Neuronal stem cell (in vitro differentiated cells): ENCODE measurements at regions not wholly inside any gene's neighbourhood (a gene's known extent, or its start where the extent isn't known, plus 50 kb on each side); places are given as distances from the start of the nearest gene placed in this dataset.

ENCODE experiments used
- DNase-seq: peaks from one replicate; pipeline ENCODE4 v3.0.0-alpha.2; 2013; ENCODE audit warnings: low spot score
- H2AFZ ChIP-seq: one replicate; pipeline ENCODE4 v1.6.1; 2013; ENCODE audit warnings: mild to moderate bottlenecking, low read length, inconsistent platforms
- H2AK5ac ChIP-seq: 2 replicates; pipeline ENCODE4 v1.6.1; 2013; ENCODE audit warnings: low read depth, mild to moderate bottlenecking, inconsistent platforms, low read length, moderate library complexity, mixed read lengths
- H2BK120ac ChIP-seq: 2 replicates; pipeline ENCODE4 v1.6.1; 2013; ENCODE audit warnings: low read depth, mild to moderate bottlenecking, inconsistent platforms, low read length, moderate library complexity, mixed read lengths
- H2BK12ac ChIP-seq: one replicate; pipeline ENCODE4 v1.6.1; 2013; ENCODE audit warnings: low read length, inconsistent platforms
- H2BK15ac ChIP-seq: 2 replicates; pipeline ENCODE4 v1.6.1; 2013; ENCODE audit warnings: mild to moderate bottlenecking, low read length, inconsistent platforms, mixed read lengths
- H2BK5ac ChIP-seq: one replicate; pipeline ENCODE4 v1.6.1; 2013; ENCODE audit warnings: inconsistent platforms, mild to moderate bottlenecking, low read length, moderate library complexity
- H3K14ac ChIP-seq: one replicate; pipeline ENCODE4 v1.6.1; 2013; ENCODE audit warnings: low read length, inconsistent platforms
- H3K18ac ChIP-seq: 2 replicates; pipeline ENCODE4 v1.6.1; 2013; ENCODE audit warnings: low read length, inconsistent platforms
- H3K23ac ChIP-seq: 2 replicates; pipeline ENCODE4 v1.6.1; 2013; ENCODE audit warnings: low read depth, mild to moderate bottlenecking, mixed read lengths, low read length, inconsistent platforms; ENCODE audit not compliant: poor library complexity
- H3K27ac ChIP-seq: replicated peaks from 3 replicates; pipeline ENCODE4 v1.5.1; 2013; ENCODE audit warnings: low read length, inconsistent platforms
- H3K27me3 ChIP-seq, 3 experiments: 2 replicates each; pipeline ENCODE4 v1.6.1; 2013; ENCODE audit warnings: low read length in 3 of 3, mild to moderate bottlenecking in 2 of 3, inconsistent platforms in 1 of 3, low read depth in 1 of 3, mixed read lengths in 1 of 3, moderate library complexity in 1 of 3; ENCODE audit not compliant: control insufficient read depth in 3 of 3, insufficient read depth in 3 of 3
- H3K36me3 ChIP-seq, 2 donors: replicated peaks in 1 of 2; 2 replicates each; pipeline ENCODE4 v1.6.1; 2013; ENCODE audit warnings: low read length in 2 of 2; ENCODE audit not compliant: control insufficient read depth in 2 of 2, insufficient read depth in 2 of 2
- H3K4ac ChIP-seq: 2 replicates; pipeline ENCODE4 v1.6.1; 2013; ENCODE audit warnings: inconsistent platforms, mild to moderate bottlenecking, low read length, moderate library complexity
- H3K4me1 ChIP-seq, 2 donors: 1 replicate in 1 of 2; 2 replicates in 1 of 2; pipeline ENCODE4 v1.6.1; 2013; ENCODE audit warnings: low read length in 2 of 2, low read depth in 1 of 2; ENCODE audit not compliant: control insufficient read depth in 2 of 2, insufficient read depth in 1 of 2
- H3K4me2 ChIP-seq: one replicate; pipeline ENCODE4 v1.6.1; 2013; ENCODE audit warnings: mild to moderate bottlenecking, low read length, inconsistent platforms; ENCODE audit not compliant: insufficient read depth, poor library complexity, severe bottlenecking
- H3K4me3 ChIP-seq, 2 donors: 2 replicates each; pipeline ENCODE4 v1.5.1; 2013; ENCODE audit warnings: low read length in 2 of 2, mild to moderate bottlenecking in 2 of 2, inconsistent platforms in 1 of 2, moderate library complexity in 1 of 2
- H3K79me1 ChIP-seq: one replicate; pipeline ENCODE4 v1.6.1; 2013; ENCODE audit warnings: low read depth, mild to moderate bottlenecking, inconsistent platforms, low read length, moderate library complexity
- H3K9ac ChIP-seq: one replicate; pipeline ENCODE4 v1.6.1; 2013; ENCODE audit warnings: mild to moderate bottlenecking, low read depth, low read length, inconsistent platforms; ENCODE audit not compliant: poor library complexity
- H3K9me3 ChIP-seq, 2 donors: replicated peaks in 1 of 2; 2 replicates each; pipeline versions ENCODE3 to v1.6.1; 2013; ENCODE audit warnings: low read length in 2 of 2, mild to moderate bottlenecking in 2 of 2, inconsistent platforms in 1 of 2, low read depth in 1 of 2, mixed read lengths in 1 of 2, moderate library complexity in 1 of 2; ENCODE audit not compliant: control insufficient read depth in 2 of 2, insufficient read depth in 1 of 2
- H4K8ac ChIP-seq: one replicate; pipeline ENCODE4 v1.6.1; 2013; ENCODE audit warnings: low read depth, mild to moderate bottlenecking, inconsistent platforms, low read length, moderate library complexity
- H4K91ac ChIP-seq: one replicate; pipeline ENCODE4 v1.6.1; 2013; ENCODE audit warnings: low read length, low read depth, mild to moderate bottlenecking, inconsistent platforms; ENCODE audit not compliant: poor library complexity
- WGBS, 2 donors: extraction: QIAGEN DNeasy Blood & Tissue Kit; methylation state at CpG; one replicate each; pipeline ENCODE4 v1.1.7; 2013; ENCODE audit warnings: missing lambda C conversion rate in 2 of 2, mixed read lengths in 1 of 2; ENCODE audit not compliant: insufficient read length in 2 of 2, insufficient replicate concordance in 1 of 2; ENCODE audit errors: extremely low coverage in 2 of 2; 5-methylcytosine and 5-hydroxymethylcytosine counted together

DNA sequence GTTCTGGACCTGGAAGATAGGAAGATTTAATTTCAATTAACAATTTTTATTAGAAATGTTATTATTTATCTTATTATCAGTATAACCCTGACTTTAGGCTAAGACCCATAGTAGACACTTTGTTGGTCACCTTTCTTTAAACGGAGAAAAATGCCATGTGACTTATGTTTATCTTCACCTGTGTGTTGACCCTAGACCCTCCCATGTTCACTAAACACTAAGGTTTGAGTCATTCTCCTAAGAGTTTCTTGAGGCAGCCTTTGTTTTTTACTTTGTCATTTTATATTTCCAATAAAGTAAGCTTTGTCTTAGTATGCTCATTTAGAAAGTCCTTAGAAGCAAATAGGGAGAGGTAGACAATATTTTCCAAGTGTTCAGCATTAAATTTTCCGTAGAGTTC is 771.7 kb downstream of the METTL15 start:
- Histone ChIP-seq H2BK15ac (no peak overlapping the region), H3K9ac (no peak overlapping the region), H3K79me1 (no peaks in the 10 kb centered on the region), H3K18ac (no peak overlapping the region), H2AFZ (no peak overlapping the region), H3K14ac (no peak overlapping the region), H2BK5ac (no peak overlapping the region), H3K4me1 (no peaks in the 10 kb centered on the region), H3K4me2 (no peak overlapping the region), H3K4me3 (no peak overlapping the region), H2BK120ac (no peak overlapping the region), H2AK5ac (no peak overlapping the region), H2BK12ac (no peak overlapping the region), H3K27ac (no peak overlapping the region), H3K27me3 (no peaks in the 10 kb centered on the region), H4K8ac (no peak overlapping the region), H3K23ac (no peak overlapping the region), H3K36me3 (no peaks in the 10 kb centered on the region), H4K91ac (no peak overlapping the region), H3K4ac (no peak overlapping the region), H3K9me3 (no peaks in the 10 kb centered on the region)
- no CpG with 5 or more reads among the region's 2 CpGs for WGBS, 2 donors
- no peak for DNase-seq

GRCh38 chr11:28878025-28878424 is 769.8 kb downstream of the METTL15 start:
- no peak overlapping the region for H3K9ac ChIP-seq
- H4K8ac ChIP-seq: no peak overlapping the region
- no peaks in the 10 kb centered on the region for H3K79me1 ChIP-seq
- no peak overlapping the region for H3K4me2 ChIP-seq
- no peaks in the 10 kb centered on the region for H3K36me3 ChIP-seq
- no peaks in the 10 kb centered on the region for H3K27me3 ChIP-seq
- WGBS, 2 donors: no CpG with 5 or more reads among the region's 4 CpGs
- no peak overlapping the region for H2AK5ac ChIP-seq
- no peaks in the 10 kb centered on the region for H3K9me3 ChIP-seq
- no peak overlapping the region for H3K4me3 ChIP-seq
- H2BK120ac ChIP-seq: no peak overlapping the region
- no peak overlapping the region for H3K14ac ChIP-seq
- no peak overlapping the region for H3K27ac ChIP-seq
- no peak overlapping the region for H2BK12ac ChIP-seq
- H3K4ac ChIP-seq: no peak overlapping the region
- H3K18ac ChIP-seq: no peak overlapping the region
- no peak overlapping the region for H2BK5ac ChIP-seq
- H3K23ac ChIP-seq: no peak overlapping the region
- H3K4me1 ChIP-seq: no peaks in the 10 kb centered on the region
- H4K91ac ChIP-seq: no peak overlapping the region
- DNase-seq: no peak
- no peak overlapping the region for H2BK15ac ChIP-seq
- H2AFZ ChIP-seq: no peak overlapping the region

- Histone ChIP-seq H3K14ac (no peak overlapping the region), H3K23ac (no peak overlapping the region), H3K4me2 (no peak overlapping the region)
These were observed 769.2 kb downstream of the METTL15 start for GRCh38 chr11:28877340-28877739.

GRCh38 chr11:28874706-28875105 is 766.5 kb downstream of the METTL15 start:
- H3K4me1 ChIP-seq: no peaks in the 10 kb centered on the region
- no peak overlapping the region for H4K91ac ChIP-seq
- no peak overlapping the region for H3K23ac ChIP-seq
- no peak overlapping the region for H3K4me2 ChIP-seq
- no peak overlapping the region for H3K9ac ChIP-seq
- no peak overlapping the region for H3K4ac ChIP-seq
- H2BK15ac ChIP-seq: no peak overlapping the region
- H2BK5ac ChIP-seq: no peak overlapping the region
- no peak overlapping the region for H2BK12ac ChIP-seq
- H2AK5ac ChIP-seq: no peak overlapping the region
- H3K79me1 ChIP-seq: no peaks in the 10 kb centered on the region
- no peak overlapping the region for H3K4me3 ChIP-seq
- H3K27me3 ChIP-seq: no peaks in the 10 kb centered on the region
- H3K9me3 ChIP-seq: no peaks in the 10 kb centered on the region
- no peak overlapping the region for H3K27ac ChIP-seq
- H3K14ac ChIP-seq: no peak overlapping the region
- DNase-seq: no peak
- no CpG with 5 or more reads among the region's 1 CpG for WGBS, 2 donors
- no peaks in the 10 kb centered on the region for H3K36me3 ChIP-seq
- no peak overlapping the region for H4K8ac ChIP-seq
- no peak overlapping the region for H3K18ac ChIP-seq
- no peak overlapping the region for H2AFZ ChIP-seq
- no peak overlapping the region for H2BK120ac ChIP-seq

More at GRCh38 chr11:28877340-28877739, 769.2 kb downstream of the METTL15 start:
- Histone ChIP-seq H3K4me3 (no peak overlapping the region), H3K27me3 (no peaks in the 10 kb centered on the region), H4K8ac (no peak overlapping the region), H3K9ac (no peak overlapping the region), H3K79me1 (no peaks in the 10 kb centered on the region), H2BK120ac (no peak overlapping the region), H4K91ac (no peak overlapping the region), H3K9me3 (no peaks in the 10 kb centered on the region), H3K4ac (no peak overlapping the region), H3K4me1 (no peaks in the 10 kb centered on the region), H3K36me3 (no peaks in the 10 kb centered on the region), H3K27ac (no peak overlapping the region), H2AFZ (no peak overlapping the region), H2AK5ac (no peak overlapping the region), H2BK15ac (no peak overlapping the region), H2BK5ac (no peak overlapping the region), H2BK12ac (no peak overlapping the region), H3K18ac (no peak overlapping the region)
- no peak for DNase-seq
